ENCODE measurements at regions not wholly inside any gene's neighbourhood (a gene's known extent, or its start where the extent isn't known, plus 50 kb on each side); places are given as distances from the start of the nearest gene placed in this dataset.

DNA sequence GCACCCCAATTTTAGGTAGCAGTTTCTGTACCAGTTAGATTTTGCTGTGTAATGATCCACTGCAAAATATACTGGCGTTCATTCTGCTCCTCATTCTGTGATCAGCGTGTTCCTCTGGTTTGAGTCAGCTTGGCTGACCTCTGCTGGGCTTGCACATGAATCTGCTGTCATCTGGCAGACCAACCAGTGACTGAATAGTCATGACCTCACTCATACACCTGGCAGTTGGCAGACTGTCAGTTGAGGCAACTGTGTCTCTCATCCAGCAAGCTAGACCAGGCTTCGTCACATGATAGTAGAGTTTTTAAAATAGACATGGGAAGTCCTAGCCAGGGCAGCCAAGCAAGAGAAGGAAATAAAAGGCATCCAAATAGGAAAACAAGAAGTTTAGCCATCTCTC is 316.3 kb upstream of the LARGE1 start:
- ATAC-seq (no peak), DNase-seq (ENCODE audit: low read depth in 1 of 2, low spot score in 1 of 2) (no peak), FAIRE-seq (no peak)
- 4% methylated on average over 3 of the region's 3 CpGs for WGBS (ENCODE audit: missing lambda C conversion rate)
- ChIA-PET POLR2A (no interaction called here), CTCF (no interaction called here)
- no peak overlapping the region for H3K4me3 ChIP-seq
- no peak overlapping the region for H3K4me2 ChIP-seq
- no peak overlapping the region for H3K27ac ChIP-seq
- TF ChIP-seq MYC (IDR thresholded peaks at IDR 0.05; ENCODE audit: borderline replicate concordance, low read length) (no peak), NFE2L2 (conservative IDR thresholded peaks at IDR 0.05; ENCODE audit: low read length) (no peak), RFX5 (IDR thresholded peaks at IDR 0.05) (no peak), CHD4 (IDR thresholded peaks at IDR 0.05; ENCODE audit: borderline replicate concordance) (no peak), TFCP2L1 (CRISPR knock-in tag; IDR thresholded peaks at IDR 0.05) (no peak), HDAC2 (IDR thresholded peaks at IDR 0.05) (no peak), BHLHE40 (IDR thresholded peaks at IDR 0.05; ENCODE audit: low read depth, low read length) (no peak), FOXS1 (CRISPR knock-in tag; IDR thresholded peaks at IDR 0.05) (no peak), CHD2 (IDR thresholded peaks at IDR 0.05; ENCODE audit: low read length, partially characterized antibody) (no peak), HEYL (CRISPR knock-in tag; IDR thresholded peaks at IDR 0.05) (no peak), CBX2 (IDR thresholded peaks at IDR 0.05; ENCODE audit: borderline replicate concordance, low read depth) (no peak), HOXB13 (CRISPR knock-in tag; IDR thresholded peaks at IDR 0.05; ENCODE audit: low read depth) (no peak), RAD21 (conservative IDR thresholded peaks at IDR 0.05 in 1 of 2, IDR thresholded peaks at IDR 0.05 in 1 of 2) (no peak)
- TF ChIP-seq, protein P1, sequence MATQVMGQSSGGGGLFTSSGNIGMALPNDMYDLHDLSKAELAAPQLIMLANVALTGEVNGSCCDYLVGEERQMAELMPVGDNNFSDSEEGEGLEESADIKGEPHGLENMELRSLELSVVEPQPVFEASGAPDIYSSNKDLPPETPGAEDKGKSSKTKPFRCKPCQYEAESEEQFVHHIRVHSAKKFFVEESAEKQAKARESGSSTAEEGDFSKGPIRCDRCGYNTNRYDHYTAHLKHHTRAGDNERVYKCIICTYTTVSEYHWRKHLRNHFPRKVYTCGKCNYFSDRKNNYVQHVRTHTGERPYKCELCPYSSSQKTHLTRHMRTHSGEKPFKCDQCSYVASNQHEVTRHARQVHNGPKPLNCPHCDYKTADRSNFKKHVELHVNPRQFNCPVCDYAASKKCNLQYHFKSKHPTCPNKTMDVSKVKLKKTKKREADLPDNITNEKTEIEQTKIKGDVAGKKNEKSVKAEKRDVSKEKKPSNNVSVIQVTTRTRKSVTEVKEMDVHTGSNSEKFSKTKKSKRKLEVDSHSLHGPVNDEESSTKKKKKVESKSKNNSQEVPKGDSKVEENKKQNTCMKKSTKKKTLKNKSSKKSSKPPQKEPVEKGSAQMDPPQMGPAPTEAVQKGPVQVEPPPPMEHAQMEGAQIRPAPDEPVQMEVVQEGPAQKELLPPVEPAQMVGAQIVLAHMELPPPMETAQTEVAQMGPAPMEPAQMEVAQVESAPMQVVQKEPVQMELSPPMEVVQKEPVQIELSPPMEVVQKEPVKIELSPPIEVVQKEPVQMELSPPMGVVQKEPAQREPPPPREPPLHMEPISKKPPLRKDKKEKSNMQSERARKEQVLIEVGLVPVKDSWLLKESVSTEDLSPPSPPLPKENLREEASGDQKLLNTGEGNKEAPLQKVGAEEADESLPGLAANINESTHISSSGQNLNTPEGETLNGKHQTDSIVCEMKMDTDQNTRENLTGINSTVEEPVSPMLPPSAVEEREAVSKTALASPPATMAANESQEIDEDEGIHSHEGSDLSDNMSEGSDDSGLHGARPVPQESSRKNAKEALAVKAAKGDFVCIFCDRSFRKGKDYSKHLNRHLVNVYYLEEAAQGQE (IDR thresholded peaks at IDR 0.05) = no peak
- TF ChIP-seq, protein P2, sequence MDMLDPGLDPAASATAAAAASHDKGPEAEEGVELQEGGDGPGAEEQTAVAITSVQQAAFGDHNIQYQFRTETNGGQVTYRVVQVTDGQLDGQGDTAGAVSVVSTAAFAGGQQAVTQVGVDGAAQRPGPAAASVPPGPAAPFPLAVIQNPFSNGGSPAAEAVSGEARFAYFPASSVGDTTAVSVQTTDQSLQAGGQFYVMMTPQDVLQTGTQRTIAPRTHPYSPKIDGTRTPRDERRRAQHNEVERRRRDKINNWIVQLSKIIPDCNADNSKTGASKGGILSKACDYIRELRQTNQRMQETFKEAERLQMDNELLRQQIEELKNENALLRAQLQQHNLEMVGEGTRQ (IDR thresholded peaks at IDR 0.05) = no peak
- TF ChIP-seq, protein P3, sequence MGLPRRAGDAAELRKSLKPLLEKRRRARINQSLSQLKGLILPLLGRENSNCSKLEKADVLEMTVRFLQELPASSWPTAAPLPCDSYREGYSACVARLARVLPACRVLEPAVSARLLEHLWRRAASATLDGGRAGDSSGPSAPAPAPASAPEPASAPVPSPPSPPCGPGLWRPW (IDR thresholded peaks at IDR 0.05) = no peak
- TF ChIP-seq, protein P4, sequence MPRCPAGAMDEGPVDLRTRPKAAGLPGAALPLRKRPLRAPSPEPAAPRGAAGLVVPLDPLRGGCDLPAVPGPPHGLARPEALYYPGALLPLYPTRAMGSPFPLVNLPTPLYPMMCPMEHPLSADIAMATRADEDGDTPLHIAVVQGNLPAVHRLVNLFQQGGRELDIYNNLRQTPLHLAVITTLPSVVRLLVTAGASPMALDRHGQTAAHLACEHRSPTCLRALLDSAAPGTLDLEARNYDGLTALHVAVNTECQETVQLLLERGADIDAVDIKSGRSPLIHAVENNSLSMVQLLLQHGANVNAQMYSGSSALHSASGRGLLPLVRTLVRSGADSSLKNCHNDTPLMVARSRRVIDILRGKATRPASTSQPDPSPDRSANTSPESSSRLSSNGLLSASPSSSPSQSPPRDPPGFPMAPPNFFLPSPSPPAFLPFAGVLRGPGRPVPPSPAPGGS (IDR thresholded peaks at IDR 0.05) = no peak
- H3K4me1 ChIP-seq = no peaks in the 10 kb centered on the region
- no peaks in the 10 kb centered on the region for H3K9me3 ChIP-seq

DNA sequence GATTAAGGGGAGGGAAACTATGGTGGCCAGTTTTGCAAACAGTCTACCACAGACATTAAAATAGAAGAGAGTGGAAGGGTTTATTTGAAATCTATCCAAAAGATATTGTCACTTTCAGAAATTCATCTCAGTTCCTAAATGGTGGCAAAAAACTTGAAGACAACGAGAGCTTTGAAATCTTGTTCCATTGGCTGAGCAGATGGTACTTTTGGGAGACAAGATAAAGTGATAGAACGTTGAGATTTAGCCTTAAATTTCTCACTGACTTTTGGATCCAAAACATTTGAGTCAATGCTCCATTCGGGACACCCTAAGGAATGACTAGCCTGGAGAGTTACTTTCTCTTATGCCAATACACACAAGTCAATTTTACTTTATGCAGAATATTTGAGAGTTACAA is 319.1 kb upstream of the LARGE1 start:
- WGBS (ENCODE audit: missing lambda C conversion rate) = 4% methylated on average over 3 of the region's 3 CpGs
- H3K27ac ChIP-seq = no peak overlapping the region
- H3K4me1 ChIP-seq = no peaks in the 10 kb centered on the region
- no peak for DNase-seq (ENCODE audit: low read depth in 1 of 2, low spot score in 1 of 2)
- no peak overlapping the region for H3K4me3 ChIP-seq
- no peak overlapping the region for H3K4me2 ChIP-seq
- CTCF ChIA-PET = no interaction called here
- H3K9me3 ChIP-seq = no peaks in the 10 kb centered on the region
- ATAC-seq = no peak
- FAIRE-seq = no peak
- POLR2A ChIA-PET = no interaction called here
- TF ChIP-seq ZSCAN20 (CRISPR knock-in tag; IDR thresholded peaks at IDR 0.05) (no peak), POLR2AphosphoS2 (conservative IDR thresholded peaks at IDR 0.05; ENCODE audit: low read length) (no peak), CHD2 (IDR thresholded peaks at IDR 0.05; ENCODE audit: low read length, partially characterized antibody) (no peak), GATA3 (IDR thresholded peaks at IDR 0.05; ENCODE audit: borderline replicate concordance) (no peak), PHF8 (IDR thresholded peaks at IDR 0.05; ENCODE audit: borderline replicate concordance, low read depth) (no peak), ZNF302 (CRISPR knock-in tag; IDR thresholded peaks at IDR 0.05) (no peak), NFE2L2 (conservative IDR thresholded peaks at IDR 0.05; ENCODE audit: low read length) (no peak), EHMT2 (IDR thresholded peaks at IDR 0.05; ENCODE audit: low read depth) (no peak), FOXS1 (CRISPR knock-in tag; IDR thresholded peaks at IDR 0.05) (no peak), CHD4 (IDR thresholded peaks at IDR 0.05; ENCODE audit: borderline replicate concordance) (no peak), HOXB13 (CRISPR knock-in tag; IDR thresholded peaks at IDR 0.05; ENCODE audit: low read depth) (no peak), NR3C1 (IDR thresholded peaks at IDR 0.05) (no peak), SMC3 (IDR thresholded peaks at IDR 0.05) (no peak)
- TF ChIP-seq, protein P3 (IDR thresholded peaks at IDR 0.05) = no peak
- TF ChIP-seq, protein P4 (IDR thresholded peaks at IDR 0.05) = no peak
- TF ChIP-seq, protein P5, sequence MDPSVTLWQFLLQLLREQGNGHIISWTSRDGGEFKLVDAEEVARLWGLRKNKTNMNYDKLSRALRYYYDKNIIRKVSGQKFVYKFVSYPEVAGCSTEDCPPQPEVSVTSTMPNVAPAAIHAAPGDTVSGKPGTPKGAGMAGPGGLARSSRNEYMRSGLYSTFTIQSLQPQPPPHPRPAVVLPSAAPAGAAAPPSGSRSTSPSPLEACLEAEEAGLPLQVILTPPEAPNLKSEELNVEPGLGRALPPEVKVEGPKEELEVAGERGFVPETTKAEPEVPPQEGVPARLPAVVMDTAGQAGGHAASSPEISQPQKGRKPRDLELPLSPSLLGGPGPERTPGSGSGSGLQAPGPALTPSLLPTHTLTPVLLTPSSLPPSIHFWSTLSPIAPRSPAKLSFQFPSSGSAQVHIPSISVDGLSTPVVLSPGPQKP (IDR thresholded peaks at IDR 0.05; ENCODE audit: low read depth, low read length) = no peak
- TF ChIP-seq, protein P6, sequence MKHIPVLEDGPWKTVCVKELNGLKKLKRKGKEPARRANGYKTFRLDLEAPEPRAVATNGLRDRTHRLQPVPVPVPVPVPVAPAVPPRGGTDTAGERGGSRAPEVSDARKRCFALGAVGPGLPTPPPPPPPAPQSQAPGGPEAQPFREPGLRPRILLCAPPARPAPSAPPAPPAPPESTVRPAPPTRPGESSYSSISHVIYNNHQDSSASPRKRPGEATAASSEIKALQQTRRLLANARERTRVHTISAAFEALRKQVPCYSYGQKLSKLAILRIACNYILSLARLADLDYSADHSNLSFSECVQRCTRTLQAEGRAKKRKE (CRISPR knock-in tag; IDR thresholded peaks at IDR 0.05; ENCODE audit: low read depth) = no peak
